HS-5 (cell line): ENCODE measurements at regions not wholly inside any gene's neighbourhood (a gene's known extent, or its start where the extent isn't known, plus 50 kb on each side); places are given as distances from the start of the nearest gene placed in this dataset.
"Not testable (repeated sequence)": the region's sequence is repeated elsewhere in the genome, so short reads cannot be mapped to it uniquely, and the experiment has no call there.

ENCODE experiments used
- DNase-seq: peaks from one replicate; pipeline ENCODE4 v3.0.0-alpha.2; 2012; ENCODE audit warnings: low read depth

- DNase-seq: no peak
Observed at GRCh38 chr18:65287652-65288051, 463.2 kb upstream of the CDH7 start.

DNA sequence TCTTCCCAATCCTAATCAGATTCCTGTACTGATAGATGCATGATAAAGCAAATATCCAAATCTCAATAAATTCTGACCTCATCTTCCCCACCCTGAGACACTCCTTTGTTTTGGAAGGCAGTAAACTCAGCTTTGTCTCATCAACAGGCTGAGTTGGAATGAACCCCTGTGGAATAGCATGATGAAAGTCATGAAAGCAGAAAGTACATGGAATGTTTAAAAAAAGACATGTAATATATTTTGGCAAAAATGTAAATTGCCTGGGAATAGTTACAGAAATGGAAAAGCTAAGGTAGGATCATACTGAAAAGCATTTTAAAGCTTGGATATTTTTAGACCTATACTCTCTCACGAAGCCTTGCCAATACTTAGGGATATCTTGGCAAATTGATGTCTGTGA, 468.7 kb upstream of the CDH7 start:
- no peak for DNase-seq

DNA sequence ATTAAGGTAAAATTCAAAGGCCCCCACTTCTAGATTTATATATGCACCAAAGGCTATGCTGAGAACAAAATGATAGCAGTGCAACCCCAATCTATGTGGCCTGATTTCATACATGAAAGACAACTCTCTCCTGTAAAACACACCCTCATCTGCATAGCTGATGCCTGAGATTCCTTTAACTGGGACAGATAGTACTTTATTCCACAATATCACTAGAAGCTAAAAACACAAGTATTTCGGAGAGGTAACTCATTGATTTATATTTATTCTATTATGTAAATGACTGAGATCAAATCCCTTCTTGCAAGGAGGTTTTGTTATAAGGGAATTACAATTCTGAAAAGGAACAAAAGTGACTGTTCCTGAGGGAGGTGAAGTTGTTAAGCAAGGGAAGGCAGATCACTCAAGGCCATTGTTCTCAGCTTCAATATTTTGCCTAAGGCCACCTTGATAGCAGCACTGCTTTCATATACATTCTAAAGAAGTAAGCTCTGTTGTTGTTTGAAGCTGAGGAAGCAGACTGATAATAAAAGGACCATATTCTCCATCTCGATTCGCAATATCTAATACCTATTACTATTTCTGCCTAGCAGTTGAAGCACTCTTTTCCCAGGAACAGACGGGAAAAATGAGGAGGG, 471.0 kb upstream of the CDH7 start:
- DNase-seq: no peak

- no peak for DNase-seq
Observed at GRCh38 chr18:65278939-65279667, 471.7 kb upstream of the CDH7 start.

- DNase-seq: no peak
Observed at GRCh38 chr18:65269375-65269774, 481.4 kb upstream of the CDH7 start.

DNA sequence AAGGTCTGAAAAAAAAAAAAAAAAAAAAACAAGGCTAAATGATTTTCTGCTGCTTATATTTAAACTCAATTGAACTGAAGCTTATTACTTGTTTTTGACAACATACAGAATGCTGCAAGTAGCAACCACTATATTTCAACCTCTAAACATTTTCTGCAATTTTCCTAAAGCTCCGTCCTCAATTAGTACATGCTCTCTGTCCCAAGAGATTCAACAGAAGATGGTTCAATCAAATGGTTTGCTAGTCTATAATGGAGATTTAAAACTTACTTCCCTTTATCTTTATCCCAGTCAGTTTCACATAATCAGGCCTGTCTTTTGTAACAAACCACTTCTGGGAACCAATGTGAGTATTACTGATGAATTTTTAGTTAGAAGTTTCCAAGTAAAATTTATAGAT, 485.1 kb upstream of the CDH7 start:
- no peak for DNase-seq

GRCh38 chr18:65260030-65260429, 490.8 kb upstream of the CDH7 start:
- DNase-seq: no peak

GRCh38 chr18:65259403-65259802, 491.4 kb upstream of the CDH7 start:
- DNase-seq: no peak

- no peak for DNase-seq
Observed at GRCh38 chr18:65257149-65257548, 493.7 kb upstream of the CDH7 start.

DNA sequence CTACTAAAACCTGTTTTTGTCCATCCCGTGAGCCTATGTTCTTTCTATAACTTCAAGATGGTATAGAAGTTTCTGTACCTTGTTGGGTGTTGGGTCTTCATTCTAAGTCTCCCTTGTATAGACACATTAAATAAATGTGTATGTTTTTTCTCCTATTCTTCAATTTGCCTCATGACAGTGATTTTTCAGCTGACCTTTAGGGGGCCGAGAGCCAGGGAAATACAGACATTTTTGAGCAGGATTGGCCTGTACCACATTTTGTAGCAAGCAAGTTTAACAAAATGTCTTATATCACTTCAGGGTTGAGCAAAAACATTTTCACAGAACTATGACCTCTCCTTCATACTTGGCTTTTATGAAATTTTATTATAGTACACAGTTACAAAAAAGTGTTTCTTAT, 495.4 kb upstream of the CDH7 start:
- no peak for DNase-seq

DNA sequence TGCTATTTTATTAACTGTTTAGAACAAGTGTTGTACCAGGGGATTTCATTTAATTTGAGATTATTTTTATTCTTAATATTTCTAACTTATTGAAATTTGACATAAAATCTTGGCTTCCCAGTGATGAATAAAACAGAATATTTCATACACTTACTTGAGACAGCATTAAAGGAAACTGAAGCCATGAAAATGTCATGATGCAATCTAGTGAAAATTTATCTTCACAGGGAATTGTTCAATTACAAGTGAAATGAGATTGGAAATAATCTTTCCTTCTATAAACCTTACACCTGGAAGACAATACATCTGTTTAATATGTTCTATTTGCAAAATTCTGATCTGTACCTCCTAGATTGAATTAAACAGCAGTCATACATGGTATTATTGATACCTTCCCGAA, 511.0 kb upstream of the CDH7 start:
- no peak for DNase-seq

- DNase-seq: no peak
Observed at GRCh38 chr18:65235966-65236624, 514.7 kb upstream of the CDH7 start.

GRCh38 chr18:65230311-65230710, 520.5 kb upstream of the CDH7 start:
- DNase-seq: no peak

DNA sequence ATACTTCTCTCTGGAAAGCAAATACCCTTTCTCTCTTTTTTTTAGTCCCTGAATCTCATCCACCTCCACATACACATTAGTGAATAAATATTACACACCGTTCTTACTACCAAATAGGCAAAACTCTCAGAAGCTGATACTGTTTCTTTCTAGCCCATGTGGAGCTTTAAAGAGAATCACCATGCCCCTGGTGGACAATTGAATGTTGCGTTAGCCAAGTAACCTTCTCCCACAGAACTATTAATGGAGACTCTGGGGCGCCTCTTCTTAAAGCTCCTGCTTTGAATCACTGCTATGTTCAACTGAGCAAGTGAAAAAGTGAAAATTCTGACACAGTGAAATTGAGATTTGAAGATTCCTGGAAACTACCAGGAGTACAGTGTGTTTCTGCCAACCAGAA, 522.8 kb upstream of the CDH7 start:
- no peak for DNase-seq

DNA sequence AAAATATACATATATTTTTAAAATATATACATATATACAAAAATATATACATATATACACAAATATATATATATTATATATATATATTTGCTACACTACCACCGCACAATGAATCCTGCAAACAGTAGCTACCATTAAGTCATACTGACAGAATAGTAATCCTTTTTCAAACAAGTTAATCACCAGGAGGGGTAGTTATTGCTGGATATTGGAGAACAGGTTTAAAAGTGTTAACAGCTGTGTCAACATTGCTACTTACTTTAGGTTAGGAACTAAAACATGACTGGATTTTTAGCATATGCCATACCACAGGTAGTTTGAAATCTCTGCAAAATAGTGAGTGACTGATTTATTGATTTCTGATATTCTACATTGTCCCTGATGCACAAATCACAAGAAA, 529.1 kb upstream of the CDH7 start:
- DNase-seq: no peak

DNA sequence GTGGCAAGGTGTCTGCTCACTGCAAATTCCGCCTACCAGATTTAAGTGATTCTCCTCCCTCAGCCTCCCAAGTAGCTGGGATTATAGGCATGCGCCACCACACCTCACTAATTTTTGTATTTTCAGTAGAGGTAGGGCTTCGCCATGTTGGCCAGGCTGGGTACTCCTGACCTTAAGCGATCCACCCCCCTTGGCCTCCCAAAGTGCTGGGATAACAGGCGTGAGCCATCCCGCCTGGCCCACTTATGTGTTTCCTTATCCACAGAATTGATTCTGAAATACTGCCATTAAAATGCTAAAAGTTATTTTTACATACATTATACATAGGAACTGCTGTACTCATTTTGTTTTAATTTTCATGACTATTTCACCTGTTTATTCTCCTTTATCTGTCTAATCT, 529.7 kb upstream of the CDH7 start:
- no peak for DNase-seq

- no peak for DNase-seq
Observed at GRCh38 chr18:65215865-65216466, 534.8 kb upstream of the CDH7 start.

DNA sequence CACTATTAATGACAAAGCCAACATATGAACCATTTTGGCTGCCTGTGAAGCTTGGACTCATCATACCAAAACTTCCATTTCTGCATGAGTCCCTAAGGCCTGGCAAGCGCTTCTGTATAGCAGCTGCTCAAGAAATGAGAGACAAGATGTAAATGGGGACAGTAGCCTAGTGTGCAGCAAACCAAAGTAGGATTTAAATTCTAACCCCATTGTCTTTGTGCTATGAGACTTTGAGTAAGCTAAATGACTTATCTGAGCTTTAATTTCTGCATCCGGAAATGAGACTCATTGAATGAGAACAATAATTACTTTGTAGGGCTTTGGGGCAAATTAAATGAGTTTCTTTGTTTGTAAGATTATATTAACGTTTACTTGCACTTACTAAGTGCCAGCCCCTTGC, 536.4 kb upstream of the CDH7 start:
- no peak for DNase-seq

DNA sequence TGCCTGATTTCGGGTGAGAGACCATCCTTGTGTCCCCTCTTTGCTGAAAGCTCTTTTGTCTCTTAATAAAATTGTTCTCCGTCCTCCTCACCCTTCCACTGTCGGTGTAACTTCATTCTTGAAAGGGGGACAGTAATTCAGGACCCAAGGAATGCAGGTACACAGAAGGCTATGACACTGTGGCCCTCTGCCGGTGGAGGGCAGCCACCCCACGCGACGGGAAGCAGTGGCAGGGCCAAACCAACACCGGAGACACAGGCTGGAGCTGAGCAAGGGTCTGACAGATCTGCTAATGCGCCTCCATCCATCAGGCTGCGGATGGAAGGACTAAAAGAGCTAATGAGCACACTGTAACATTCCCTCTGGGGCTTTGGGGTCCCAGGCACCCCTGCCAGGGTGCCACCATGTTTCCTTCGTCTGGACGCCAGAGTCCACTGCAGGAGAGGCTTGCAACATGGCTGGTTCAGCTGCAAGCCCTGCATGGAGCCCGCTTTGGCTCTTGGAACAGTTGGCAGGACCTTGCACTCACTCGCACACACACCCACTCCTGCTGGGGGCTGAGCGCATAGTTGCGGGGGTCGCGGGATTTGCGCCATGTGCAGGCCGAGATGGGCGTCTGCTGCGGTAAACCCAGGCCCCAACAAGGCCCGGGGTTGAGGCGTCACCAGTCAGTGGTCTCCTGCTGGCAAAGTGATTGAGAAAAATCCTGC, 544.1 kb upstream of the CDH7 start:
- DNase-seq: no peak

- no peak for DNase-seq
Observed at GRCh38 chr18:65202091-65202490, 548.7 kb upstream of the CDH7 start.

DNA sequence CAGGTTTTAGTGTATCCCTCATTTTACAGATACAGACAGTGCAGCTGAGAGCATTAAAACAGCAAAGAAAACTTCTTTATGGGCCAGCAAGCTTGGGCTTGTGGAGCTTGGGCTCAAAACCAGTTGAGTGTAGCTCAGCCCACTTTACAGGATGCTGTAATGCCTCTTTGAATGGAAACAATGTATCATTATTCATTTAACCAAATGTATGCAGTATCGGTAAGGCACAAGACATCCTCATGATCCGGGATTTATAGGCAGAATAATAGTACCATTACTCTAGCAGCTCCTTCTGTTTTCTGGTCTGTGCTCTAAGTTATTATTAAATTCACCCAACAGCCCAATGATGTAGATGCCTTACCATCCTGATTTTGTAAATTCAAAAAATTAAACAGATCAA, 575.1 kb upstream of the CDH7 start:
- no peak for DNase-seq

DNA sequence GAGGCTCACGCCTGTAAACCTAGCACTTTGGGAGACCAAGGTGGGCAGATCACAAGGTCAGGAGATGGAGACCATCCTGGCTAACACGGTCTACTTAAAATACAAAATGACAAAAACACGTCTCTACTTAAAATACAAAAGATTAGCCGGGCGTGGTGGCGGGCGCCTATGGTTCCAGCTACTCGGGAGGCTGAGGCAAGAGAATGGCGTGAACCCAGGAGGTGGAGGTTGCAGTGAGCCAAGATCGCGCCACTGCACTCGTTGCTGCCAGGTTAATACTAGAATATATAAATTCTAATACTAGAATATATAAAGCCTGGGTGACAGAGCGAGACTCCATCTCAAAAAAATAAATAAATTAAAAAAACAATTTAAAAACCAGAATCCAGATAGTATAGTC, 588.7 kb upstream of the CDH7 start:
- DNase-seq: not testable (repeated sequence)
